NCI-H1105 treated with DMSO at 0.1 percent for 48 hours (cell line): ENCODE measurements at regions not wholly inside any gene's neighbourhood (a gene's known extent, or its start where the extent isn't known, plus 50 kb on each side); places are given as distances from the start of the nearest gene placed in this dataset.
"Not testable (repeated sequence)": the region's sequence is repeated elsewhere in the genome, so short reads cannot be mapped to it uniquely, and the experiment has no call there.

Experiments used
- DNase-seq: peaks from one replicate; lab custom pipeline; 2025; lab: John Stamatoyannopoulos, UW

DNA sequence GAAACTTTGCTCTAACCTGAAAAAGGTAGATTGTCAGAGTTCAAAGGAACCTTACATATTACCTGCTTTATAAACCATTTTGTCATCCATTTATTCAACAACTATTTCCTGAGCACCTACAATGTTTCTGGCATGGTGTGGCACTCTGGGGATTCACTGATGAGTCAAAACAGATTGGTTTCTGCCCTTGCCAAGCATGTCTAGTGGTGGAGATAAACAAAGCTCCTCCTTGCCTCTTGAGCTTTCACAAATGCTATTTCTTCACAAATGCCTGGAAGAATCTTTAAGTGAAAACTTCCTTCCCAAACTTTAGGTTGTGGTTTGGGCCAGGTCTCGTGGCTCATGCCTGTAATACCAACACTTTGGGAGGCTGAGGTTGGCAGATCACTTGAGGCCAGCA is 85.1 kb upstream of the RELN start:
- no peak for DNase-seq

DNA sequence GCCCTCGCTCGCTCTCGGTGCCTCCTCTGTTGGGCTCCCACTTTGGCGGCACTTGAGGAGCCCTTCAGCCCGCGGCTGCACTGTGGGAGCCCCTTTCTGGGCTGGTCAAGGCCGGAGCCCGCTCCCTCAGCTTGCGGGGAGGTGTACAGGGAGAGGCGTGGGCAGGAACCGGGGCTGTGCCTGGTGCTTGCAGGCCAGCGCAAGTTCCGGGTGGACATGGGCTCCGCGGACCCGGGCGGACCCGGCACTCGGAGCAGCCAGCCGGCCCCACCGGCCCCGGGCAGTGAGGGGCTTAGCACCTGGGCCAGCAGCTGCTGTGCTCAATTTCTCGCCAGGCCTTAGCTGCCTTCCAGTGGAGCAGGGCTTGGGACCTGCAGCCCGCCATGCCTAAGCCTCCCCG is 82.2 kb upstream of the RELN start:
- DNase-seq, result not testable (repeated sequence)

DNA sequence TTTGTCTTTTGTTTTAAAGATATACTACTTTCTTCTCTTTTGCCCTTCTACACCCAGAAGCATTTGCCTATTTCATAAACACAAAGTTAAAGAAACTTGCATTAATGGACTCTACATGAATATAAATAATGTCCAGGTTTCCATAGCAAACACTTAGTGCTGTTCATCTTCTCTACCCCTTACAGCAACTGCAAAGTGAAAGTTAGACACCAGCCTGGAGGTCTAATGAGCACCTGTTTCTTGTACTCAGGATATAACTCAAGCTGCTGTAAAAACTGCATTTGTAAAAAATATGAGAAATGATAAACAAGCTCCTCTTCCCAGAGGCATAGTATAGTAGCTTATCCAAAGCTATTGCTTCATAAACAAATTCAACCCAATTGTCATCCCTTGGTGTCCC is 76.0 kb upstream of the RELN start:
- DNase-seq, result no peak

DNA sequence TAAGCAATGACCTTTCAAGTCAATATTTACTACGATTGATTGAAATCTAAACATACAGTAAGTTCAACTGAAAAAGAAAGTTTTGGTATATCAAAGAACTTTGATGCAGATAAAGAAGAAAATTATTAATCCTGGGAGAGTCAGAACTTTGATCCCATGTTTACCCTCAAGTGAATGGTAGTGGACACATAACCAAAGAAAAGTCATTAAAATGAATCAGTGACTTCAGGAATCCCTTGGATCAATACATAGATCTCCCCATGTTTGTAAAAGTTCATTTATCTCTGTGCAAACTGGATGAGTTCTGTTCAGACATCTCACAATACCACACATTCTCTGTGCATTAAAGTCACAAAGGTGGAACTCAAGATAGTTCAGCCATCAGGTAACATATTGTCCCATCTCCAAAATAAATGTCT is 75.5 kb upstream of the RELN start:
- no peak for DNase-seq

DNA sequence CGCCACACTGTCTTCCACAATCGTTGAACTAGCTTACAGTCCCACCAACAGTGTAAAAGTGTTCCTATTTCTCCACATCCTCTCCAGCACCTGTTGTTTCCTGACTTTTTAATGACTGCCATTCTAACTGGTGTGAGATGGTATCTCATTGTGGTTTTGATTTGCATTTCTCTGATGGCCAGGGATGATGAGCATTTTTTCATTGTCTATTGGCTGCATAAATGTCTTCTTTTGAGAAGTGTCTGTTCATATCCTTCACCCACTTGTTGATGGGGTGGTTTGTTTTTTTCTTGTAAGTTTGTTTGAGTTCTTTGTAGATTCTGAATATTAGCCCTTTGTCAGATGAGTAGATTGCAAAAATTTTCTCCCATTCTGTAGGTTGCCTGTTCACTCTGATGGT is 74.3 kb upstream of the RELN start:
- not testable (repeated sequence) for DNase-seq

DNA sequence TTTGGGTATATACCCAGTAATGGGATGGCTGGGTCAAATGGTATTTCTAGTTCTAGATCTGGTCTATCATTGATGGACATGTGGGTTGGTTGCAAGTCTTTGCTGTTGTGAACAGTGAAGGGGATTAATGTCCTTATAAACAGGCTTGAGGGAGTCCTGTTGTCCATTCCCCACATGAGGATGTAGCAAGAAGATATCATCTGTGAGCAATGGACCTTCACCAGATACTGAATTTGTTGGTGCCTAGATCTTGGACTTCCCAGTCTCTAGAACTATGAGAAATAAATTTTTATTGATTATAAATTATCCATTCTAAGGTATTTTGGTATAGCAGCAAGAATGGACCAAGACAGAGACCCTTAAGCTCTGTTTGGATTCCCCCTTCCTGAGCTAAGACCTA is 72.2 kb upstream of the RELN start:
- no peak for DNase-seq

DNA sequence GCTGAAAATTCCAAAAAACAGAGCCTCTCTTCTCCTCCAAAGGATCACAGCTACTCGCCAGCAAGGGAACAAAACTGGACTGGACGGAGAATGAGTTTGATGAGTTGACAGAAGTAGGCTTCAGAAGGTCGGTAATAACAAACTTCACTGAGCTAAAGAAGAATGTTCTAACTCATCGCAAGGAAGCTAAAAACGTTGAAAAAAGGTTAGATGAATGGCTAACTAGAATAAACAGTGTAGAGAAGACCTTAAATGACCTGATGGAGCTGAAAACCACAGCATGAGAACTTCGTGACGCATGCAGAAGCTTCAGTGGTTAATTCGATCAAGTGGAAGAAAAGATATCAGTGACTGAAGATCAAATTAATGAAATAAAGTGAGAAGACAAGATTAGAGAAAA is 70.4 kb upstream of the RELN start:
- not testable (repeated sequence) for DNase-seq

DNA sequence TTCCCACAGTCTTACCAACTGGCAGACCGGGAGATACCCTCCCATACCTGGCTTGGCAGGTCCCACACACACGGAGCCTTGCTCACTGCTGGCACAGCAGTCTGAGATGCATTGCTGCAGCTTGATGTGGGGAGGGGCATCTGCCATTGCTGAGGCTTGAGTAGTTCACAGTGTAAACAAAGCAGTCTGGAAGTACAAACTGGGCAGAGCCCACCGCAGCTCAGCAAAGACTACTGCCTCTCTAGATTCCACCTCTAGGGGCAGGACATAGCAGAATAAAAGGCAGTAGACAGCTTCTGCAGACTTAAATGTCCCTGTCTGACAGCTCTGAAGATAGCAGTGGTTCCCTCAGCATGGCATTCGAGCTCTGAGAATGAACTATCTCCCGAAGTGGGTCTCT is 69.6 kb upstream of the RELN start:
- no peak for DNase-seq

DNA sequence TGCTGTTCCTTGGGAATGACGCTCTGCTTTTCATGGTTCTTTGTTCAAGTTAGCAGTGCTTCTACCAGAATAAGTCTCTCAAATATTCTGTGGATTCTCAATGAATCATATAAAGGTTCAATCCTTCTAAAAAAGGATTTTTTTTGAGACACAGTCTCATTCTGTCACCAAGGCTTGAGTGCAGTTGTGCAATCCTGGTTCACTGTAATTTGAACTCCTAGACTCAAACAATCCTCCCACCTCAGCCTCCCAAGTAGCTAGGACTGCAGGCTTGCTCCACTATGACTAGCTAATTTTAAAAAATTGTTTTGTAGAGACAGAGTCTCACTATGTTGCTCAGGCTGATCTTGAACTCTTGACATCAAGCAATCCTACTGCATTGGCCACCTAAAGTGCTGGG is 64.9 kb upstream of the RELN start:
- DNase-seq, result no peak

DNA sequence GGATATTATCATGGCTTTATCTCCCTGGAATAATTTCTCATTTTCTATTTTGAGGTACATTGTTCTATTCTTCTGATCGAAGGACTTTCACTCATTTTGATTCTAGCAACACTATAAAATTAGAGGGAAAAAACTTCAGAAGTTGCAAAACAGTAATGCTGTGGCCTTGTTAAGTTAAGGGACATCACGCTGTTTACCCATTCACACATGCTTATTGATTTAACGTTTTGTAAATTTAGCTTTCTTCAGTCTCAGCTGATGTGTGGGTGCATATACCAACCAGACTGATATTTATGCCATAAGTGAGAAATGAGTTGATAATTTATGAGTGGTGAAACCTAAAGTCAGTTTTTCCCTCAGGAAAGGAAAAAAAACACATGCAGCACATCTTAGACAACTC is 63.5 kb upstream of the RELN start:
- no peak for DNase-seq

DNA sequence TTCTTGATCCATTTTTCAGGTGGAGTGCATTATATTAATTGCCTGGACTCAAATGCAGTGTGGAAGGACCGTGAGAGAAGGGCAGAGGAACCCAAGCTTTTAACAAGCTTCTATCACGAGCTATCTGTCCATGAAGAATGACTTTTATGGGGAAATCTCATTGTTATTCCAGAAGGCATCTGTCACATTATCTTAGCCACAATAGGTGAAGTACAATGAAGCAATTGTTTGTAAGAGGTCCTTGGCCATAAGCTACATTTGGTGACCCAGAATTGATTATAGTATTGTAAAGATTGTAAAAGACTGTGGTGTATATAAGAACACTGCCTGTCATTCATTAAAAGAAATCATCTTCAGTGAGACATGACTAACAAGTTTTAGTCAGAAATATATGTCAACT is 58.6 kb upstream of the RELN start:
- no peak for DNase-seq

DNA sequence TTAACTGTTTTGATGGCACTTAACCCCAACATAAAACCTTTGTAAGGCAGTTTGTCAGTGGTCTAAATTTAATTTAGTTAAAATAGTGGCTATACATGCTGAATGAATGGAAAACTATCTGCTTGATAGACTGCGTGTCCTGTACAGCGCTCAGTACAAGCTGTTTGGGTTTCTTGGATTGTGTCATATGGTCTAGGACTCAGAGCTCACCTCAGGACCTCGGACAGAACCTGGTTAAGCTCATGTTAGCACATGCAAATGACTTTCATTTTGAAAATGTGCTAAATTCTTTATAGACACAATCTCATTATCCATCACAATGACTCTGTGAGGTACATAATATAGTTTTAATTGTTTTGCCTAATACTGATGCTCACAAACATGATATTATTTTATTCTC is 55.7 kb upstream of the RELN start:
- no peak for DNase-seq

DNA sequence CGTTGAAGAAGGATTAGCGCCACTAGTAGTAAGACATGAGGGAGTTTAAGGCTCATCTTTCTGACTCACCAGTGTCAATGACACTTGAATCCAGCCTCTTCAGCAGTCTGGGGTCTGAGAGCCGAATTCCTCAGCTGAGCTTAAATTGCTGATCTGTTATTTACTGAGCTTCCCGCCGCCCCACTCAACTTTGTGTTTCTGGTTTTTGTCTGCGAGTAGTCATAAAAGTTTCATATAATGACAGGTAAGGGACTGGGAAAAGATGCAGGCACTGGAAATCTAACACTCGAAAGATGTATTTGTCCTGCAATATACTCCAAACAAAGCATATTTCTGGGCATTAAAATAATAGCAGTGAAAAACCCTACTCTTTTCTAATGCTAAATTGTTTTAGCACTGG is 51.2 kb upstream of the RELN start:
- peak; percentile 55 for DNase-seq

DNA sequence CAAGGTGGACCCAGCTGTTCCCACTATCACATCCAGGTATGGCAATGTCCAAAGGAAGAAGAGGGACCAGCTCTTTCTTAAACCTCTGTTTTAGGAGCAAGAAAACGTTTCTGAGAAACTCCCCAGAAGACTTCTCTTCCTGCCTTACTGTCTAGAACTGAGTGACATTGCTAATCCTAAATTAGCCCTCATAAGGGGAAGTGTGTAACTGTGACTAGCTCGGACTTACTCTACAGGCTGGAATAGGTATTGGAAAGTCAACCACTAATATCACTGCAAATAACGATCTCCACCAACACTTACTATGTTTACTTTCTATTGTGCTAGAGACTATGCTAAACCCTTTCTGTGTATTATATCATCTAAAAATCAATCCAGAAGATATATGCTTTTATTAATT is 49.9 kb upstream of the RELN start:
- no peak for DNase-seq
